ENCODE measurements at regions not wholly inside any gene's neighbourhood (a gene's known extent, or its start where the extent isn't known, plus 50 kb on each side); places are given as distances from the start of the nearest gene placed in this dataset.

DNA sequence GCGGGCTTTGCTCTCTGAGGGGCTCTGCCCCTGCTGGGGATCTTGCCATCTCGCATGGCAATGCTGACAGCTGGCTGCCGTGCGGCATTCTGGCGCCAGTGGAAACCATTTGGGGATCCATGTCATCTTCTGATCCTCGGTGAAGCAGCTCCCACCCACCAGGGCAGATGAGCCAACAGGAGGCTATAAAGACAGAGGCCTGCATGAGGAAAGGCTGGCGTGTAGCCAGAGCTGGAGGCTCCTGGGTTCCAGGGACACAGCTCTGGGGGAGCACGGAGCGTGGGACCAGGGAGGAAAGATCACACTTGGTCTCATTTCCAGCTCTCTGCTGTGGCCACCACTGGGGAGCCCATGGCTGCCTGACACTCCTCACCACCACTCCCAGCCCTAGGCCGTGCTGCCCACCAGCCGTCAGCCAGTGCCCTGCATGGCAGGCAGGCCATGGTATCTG, 145.8 kb downstream of the ZFP36L2 start:
- no peak overlapping the region for H2BK120ac ChIP-seq (ENCODE audit: low read depth, low read length)

DNA sequence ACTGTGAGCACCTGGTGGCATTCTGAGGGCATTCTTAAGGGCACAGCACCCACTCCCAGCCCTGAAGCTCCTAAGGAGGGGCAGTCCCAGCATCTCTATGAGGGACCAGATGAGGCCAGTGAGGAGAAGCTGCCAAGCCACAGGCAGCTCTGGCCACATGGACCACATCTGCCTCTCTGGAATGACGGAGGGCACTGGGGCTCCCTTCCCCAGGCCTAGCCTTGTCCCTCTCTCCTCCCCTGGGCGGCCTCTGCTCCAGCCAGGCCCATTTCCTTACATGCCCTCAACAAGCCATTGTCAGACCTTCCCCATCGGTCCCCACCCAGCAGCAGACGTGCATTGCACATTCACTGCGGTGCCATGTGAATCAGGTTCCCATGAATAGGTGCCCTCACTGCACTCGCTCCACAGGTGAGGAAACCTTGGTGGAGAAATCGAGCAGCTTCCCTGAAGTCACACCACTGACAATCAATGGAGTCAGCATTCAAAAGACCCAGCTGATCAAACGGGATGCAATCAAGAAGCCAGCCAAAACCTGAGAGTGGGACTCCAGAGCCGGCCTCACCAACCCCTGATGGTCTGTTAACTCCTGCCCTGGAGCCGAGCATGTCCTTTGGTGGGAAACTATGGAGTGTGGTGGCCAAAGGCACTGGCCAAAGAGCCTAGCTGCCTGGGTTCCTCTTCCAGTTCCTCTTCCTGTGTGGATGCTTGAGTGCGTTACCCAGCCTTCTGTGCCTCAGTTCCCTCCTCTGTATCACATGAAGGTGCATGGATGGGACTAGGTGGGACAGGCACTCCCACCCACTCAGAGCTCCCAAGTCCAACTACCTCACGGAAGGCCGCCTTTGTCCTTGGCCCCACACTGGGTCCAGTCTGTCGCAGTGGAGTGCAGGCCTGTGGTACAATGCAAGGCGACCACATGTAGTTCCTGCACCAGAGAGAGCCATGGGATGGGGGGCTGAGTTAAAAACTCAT, 147.3 kb downstream of the ZFP36L2 start:
- no peaks in the 10 kb centered on the region for H3K27me3 ChIP-seq (ENCODE audit: control insufficient read depth in 3 of 3, insufficient read depth in 3 of 3, low read depth in 1 of 3, low read length in 3 of 3)
- H3K23ac ChIP-seq (ENCODE audit: low read depth, low read length, poor library complexity) = peak overlapping the region; percentile 40
- no peak overlapping the region for H3K4me2 ChIP-seq (ENCODE audit: insufficient read depth, low read length, poor library complexity, severe bottlenecking)

More for the DNA sequence above, 145.8 kb downstream of the ZFP36L2 start:
- H3K4ac ChIP-seq (ENCODE audit: low read length) = no peak overlapping the region
- no peak overlapping the region for H3K27ac ChIP-seq (replicated peaks; ENCODE audit: low read length)
- no CpG with 5 or more reads among the region's 11 CpGs for whole genome bisulfite sequencing, 2 donors (ENCODE audit: extremely low coverage in 2 of 2, insufficient read length in 2 of 2, insufficient replicate concordance in 1 of 2)
- H3K9me3 ChIP-seq (replicated peaks in 1 of 2; ENCODE audit: control insufficient read depth in 2 of 2, insufficient read depth in 1 of 2, low read depth in 1 of 2, low read length in 2 of 2) = no peaks in the 10 kb centered on the region
- H3K14ac ChIP-seq (ENCODE audit: low read length) = no peak overlapping the region
- H4K8ac ChIP-seq (ENCODE audit: low read depth, low read length) = no peak overlapping the region
- peak overlapping the region; percentile 98 for H2AK5ac ChIP-seq (ENCODE audit: low read depth, low read length)
- H2AFZ ChIP-seq (ENCODE audit: low read length) = no peak overlapping the region
- H4K91ac ChIP-seq (ENCODE audit: low read depth, low read length, poor library complexity) = peak overlapping the region; percentile 95
- H2BK15ac ChIP-seq (ENCODE audit: low read length) = peak overlapping the region; percentile 86
- H3K9ac ChIP-seq (ENCODE audit: low read depth, low read length, poor library complexity) = no peak overlapping the region
- no peaks in the 10 kb centered on the region for H3K79me1 ChIP-seq (ENCODE audit: low read depth, low read length)
- no peaks in the 10 kb centered on the region for H3K36me3 ChIP-seq (replicated peaks in 1 of 2; ENCODE audit: control insufficient read depth in 2 of 2, insufficient read depth in 2 of 2, low read length in 2 of 2)
- peak overlapping the region; percentile 91 for H2BK12ac ChIP-seq (ENCODE audit: low read length)
- H2BK5ac ChIP-seq (ENCODE audit: low read length) = no peak overlapping the region
- H3K4me1 ChIP-seq (ENCODE audit: control insufficient read depth in 2 of 2, insufficient read depth in 1 of 2, low read depth in 1 of 2, low read length in 2 of 2) = peaks cover 22 to 39% of the 10 kb centered on the region in 2 donors
- H3K23ac ChIP-seq (ENCODE audit: low read depth, low read length, poor library complexity) = no peak overlapping the region
- H3K18ac ChIP-seq (ENCODE audit: low read length) = peak overlapping the region; percentile 89
- no peaks in the 10 kb centered on the region for H3K27me3 ChIP-seq (ENCODE audit: control insufficient read depth in 3 of 3, insufficient read depth in 3 of 3, low read depth in 1 of 3, low read length in 3 of 3)
- DNase-seq (ENCODE audit: low spot score) = no peak
- H3K4me3 ChIP-seq (ENCODE audit: low read length in 2 of 2) = no peak overlapping the region
- no peak overlapping the region for H3K4me2 ChIP-seq (ENCODE audit: insufficient read depth, low read length, poor library complexity, severe bottlenecking)

DNA sequence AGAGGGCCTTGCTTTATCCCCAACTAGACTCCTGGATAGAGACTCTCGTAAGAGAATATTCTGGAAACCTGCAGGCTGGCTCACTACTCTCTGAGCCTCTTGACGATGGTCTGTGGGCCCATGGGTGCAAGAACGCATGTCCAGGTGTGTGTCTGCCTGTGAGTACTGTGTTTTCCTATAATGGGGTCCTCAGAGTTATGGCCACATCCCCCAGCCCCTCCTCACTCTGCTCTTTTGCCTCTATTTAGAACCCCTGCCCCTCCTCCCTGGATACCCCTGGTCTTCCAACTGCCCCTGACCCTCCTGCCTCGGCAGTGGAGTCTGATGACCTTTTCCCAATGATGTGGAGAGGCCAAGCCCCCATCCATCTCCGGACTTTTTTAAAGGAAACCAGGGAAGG, 148.1 kb downstream of the ZFP36L2 start:
- Histone ChIP-seq H4K8ac (ENCODE audit: low read depth, low read length) (no peak overlapping the region), H3K4me2 (ENCODE audit: insufficient read depth, low read length, poor library complexity, severe bottlenecking) (no peak overlapping the region), H3K18ac (ENCODE audit: low read length) (no peak overlapping the region), H3K4me3 (ENCODE audit: low read length in 2 of 2) (no peak overlapping the region), H3K14ac (ENCODE audit: low read length) (no peak overlapping the region), H3K4ac (ENCODE audit: low read length) (no peak overlapping the region), H2BK15ac (ENCODE audit: low read length) (no peak overlapping the region), H2BK5ac (ENCODE audit: low read length) (no peak overlapping the region), H3K9ac (ENCODE audit: low read depth, low read length, poor library complexity) (no peak overlapping the region), H2BK12ac (ENCODE audit: low read length) (no peak overlapping the region), H3K27me3 (ENCODE audit: control insufficient read depth in 3 of 3, insufficient read depth in 3 of 3, low read depth in 1 of 3, low read length in 3 of 3) (no peaks in the 10 kb centered on the region), H2AFZ (ENCODE audit: low read length) (no peak overlapping the region), H3K79me1 (ENCODE audit: low read depth, low read length) (no peaks in the 10 kb centered on the region), H3K36me3 (replicated peaks in 1 of 2; ENCODE audit: control insufficient read depth in 2 of 2, insufficient read depth in 2 of 2, low read length in 2 of 2) (no peaks in the 10 kb centered on the region), H3K9me3 (replicated peaks in 1 of 2; ENCODE audit: control insufficient read depth in 2 of 2, insufficient read depth in 1 of 2, low read depth in 1 of 2, low read length in 2 of 2) (no peaks in the 10 kb centered on the region), H3K27ac (replicated peaks; ENCODE audit: low read length) (no peak overlapping the region), H2AK5ac (ENCODE audit: low read depth, low read length) (peak overlapping the region; percentile 22), H4K91ac (ENCODE audit: low read depth, low read length, poor library complexity) (no peak overlapping the region), H2BK120ac (ENCODE audit: low read depth, low read length) (no peak overlapping the region), H3K23ac (ENCODE audit: low read depth, low read length, poor library complexity) (no peak overlapping the region), H3K4me1 (ENCODE audit: control insufficient read depth in 2 of 2, insufficient read depth in 1 of 2, low read depth in 1 of 2, low read length in 2 of 2) (peaks cover 7 to 20% of the 10 kb centered on the region in 2 donors)
- WGBS, 2 donors (ENCODE audit: extremely low coverage in 2 of 2, insufficient read length in 2 of 2, insufficient replicate concordance in 1 of 2) = no CpG with 5 or more reads among the region's 5 CpGs
- no peak for DNase-seq (ENCODE audit: low spot score)

More for the DNA sequence above, 147.3 kb downstream of the ZFP36L2 start:
- no peak for DNase-seq (ENCODE audit: low spot score)
- Histone ChIP-seq H2AK5ac (ENCODE audit: low read depth, low read length) (peak overlapping the region; percentile 96), H3K4me3 (ENCODE audit: low read length in 2 of 2) (no peak overlapping the region), H3K18ac (ENCODE audit: low read length) (peak overlapping the region; percentile 50), H4K91ac (ENCODE audit: low read depth, low read length, poor library complexity) (no peak overlapping the region), H2BK120ac (ENCODE audit: low read depth, low read length) (no peak overlapping the region), H3K4me1 (ENCODE audit: control insufficient read depth in 2 of 2, insufficient read depth in 1 of 2, low read depth in 1 of 2, low read length in 2 of 2) (peaks cover 15 to 28% of the 10 kb centered on the region in 2 donors), H2BK15ac (ENCODE audit: low read length) (peak overlapping the region; percentile 60), H2BK5ac (ENCODE audit: low read length) (no peak overlapping the region), H3K9me3 (replicated peaks in 1 of 2; ENCODE audit: control insufficient read depth in 2 of 2, insufficient read depth in 1 of 2, low read depth in 1 of 2, low read length in 2 of 2) (no peaks in the 10 kb centered on the region), H3K79me1 (ENCODE audit: low read depth, low read length) (no peaks in the 10 kb centered on the region), H3K4ac (ENCODE audit: low read length) (no peak overlapping the region), H3K9ac (ENCODE audit: low read depth, low read length, poor library complexity) (no peak overlapping the region), H2AFZ (ENCODE audit: low read length) (no peak overlapping the region), H4K8ac (ENCODE audit: low read depth, low read length) (peak overlapping the region; percentile 25), H2BK12ac (ENCODE audit: low read length) (peak overlapping the region; percentile 33), H3K27ac (replicated peaks; ENCODE audit: low read length) (no peak overlapping the region), H3K36me3 (replicated peaks in 1 of 2; ENCODE audit: control insufficient read depth in 2 of 2, insufficient read depth in 2 of 2, low read length in 2 of 2) (no peaks in the 10 kb centered on the region), H3K14ac (ENCODE audit: low read length) (no peak overlapping the region)
- WGBS, 2 donors (ENCODE audit: extremely low coverage in 2 of 2, insufficient read length in 2 of 2, insufficient replicate concordance in 1 of 2) = no CpG with 5 or more reads among the region's 15 CpGs

DNA sequence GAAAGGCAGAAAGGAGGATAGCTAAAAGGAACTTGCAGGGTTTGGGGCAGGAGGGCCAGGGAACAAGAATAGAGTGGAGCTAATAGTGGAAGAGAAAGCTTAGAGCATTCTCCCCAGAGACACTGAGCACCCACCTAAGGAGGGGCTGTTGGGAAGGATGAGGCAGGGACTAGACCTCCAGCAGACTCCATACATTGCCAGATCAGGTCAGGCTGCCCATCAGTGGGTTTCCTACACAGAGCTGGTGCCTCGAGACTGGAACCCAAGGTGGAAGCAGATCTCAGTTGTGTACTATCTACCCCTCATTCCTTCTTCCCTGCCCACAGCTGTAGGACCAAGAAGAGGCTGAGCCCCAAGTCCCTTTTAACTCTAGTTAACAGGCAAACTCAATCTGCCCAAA, 148.5 kb downstream of the ZFP36L2 start:
- Histone ChIP-seq H2BK15ac (ENCODE audit: low read length) (no peak overlapping the region), H3K27ac (replicated peaks; ENCODE audit: low read length) (no peak overlapping the region), H3K79me1 (ENCODE audit: low read depth, low read length) (no peaks in the 10 kb centered on the region), H3K4ac (ENCODE audit: low read length) (no peak overlapping the region), H3K23ac (ENCODE audit: low read depth, low read length, poor library complexity) (no peak overlapping the region), H4K8ac (ENCODE audit: low read depth, low read length) (no peak overlapping the region), H3K4me2 (ENCODE audit: insufficient read depth, low read length, poor library complexity, severe bottlenecking) (no peak overlapping the region), H3K36me3 (replicated peaks in 1 of 2; ENCODE audit: control insufficient read depth in 2 of 2, insufficient read depth in 2 of 2, low read length in 2 of 2) (no peaks in the 10 kb centered on the region), H2AK5ac (ENCODE audit: low read depth, low read length) (peak overlapping the region; percentile 22), H2BK12ac (ENCODE audit: low read length) (no peak overlapping the region), H2AFZ (ENCODE audit: low read length) (no peak overlapping the region), H3K9me3 (replicated peaks in 1 of 2; ENCODE audit: control insufficient read depth in 2 of 2, insufficient read depth in 1 of 2, low read depth in 1 of 2, low read length in 2 of 2) (no peaks in the 10 kb centered on the region), H3K18ac (ENCODE audit: low read length) (no peak overlapping the region), H3K27me3 (ENCODE audit: control insufficient read depth in 3 of 3, insufficient read depth in 3 of 3, low read depth in 1 of 3, low read length in 3 of 3) (no peaks in the 10 kb centered on the region), H3K4me3 (ENCODE audit: low read length in 2 of 2) (no peak overlapping the region), H3K14ac (ENCODE audit: low read length) (no peak overlapping the region), H3K4me1 (ENCODE audit: control insufficient read depth in 2 of 2, insufficient read depth in 1 of 2, low read depth in 1 of 2, low read length in 2 of 2) (peaks cover 3 to 16% of the 10 kb centered on the region in 2 donors), H3K9ac (ENCODE audit: low read depth, low read length, poor library complexity) (no peak overlapping the region), H4K91ac (ENCODE audit: low read depth, low read length, poor library complexity) (no peak overlapping the region), H2BK120ac (ENCODE audit: low read depth, low read length) (no peak overlapping the region), H2BK5ac (ENCODE audit: low read length) (no peak overlapping the region)
- DNase-seq (ENCODE audit: low spot score) = no peak
- WGBS, 2 donors (ENCODE audit: extremely low coverage in 2 of 2, insufficient read length in 2 of 2, insufficient replicate concordance in 1 of 2) = no CpG with 5 or more reads among the region's 1 CpG

Measured in neuronal stem cell (in vitro differentiated cells).